ENCODE measurements at regions not wholly inside any gene's neighbourhood (a gene's known extent, or its start where the extent isn't known, plus 50 kb on each side); places are given as distances from the start of the nearest gene placed in this dataset.
"Not testable (repeated sequence)": the region's sequence is repeated elsewhere in the genome, so short reads cannot be mapped to it uniquely, and the experiment has no call there.

DNA sequence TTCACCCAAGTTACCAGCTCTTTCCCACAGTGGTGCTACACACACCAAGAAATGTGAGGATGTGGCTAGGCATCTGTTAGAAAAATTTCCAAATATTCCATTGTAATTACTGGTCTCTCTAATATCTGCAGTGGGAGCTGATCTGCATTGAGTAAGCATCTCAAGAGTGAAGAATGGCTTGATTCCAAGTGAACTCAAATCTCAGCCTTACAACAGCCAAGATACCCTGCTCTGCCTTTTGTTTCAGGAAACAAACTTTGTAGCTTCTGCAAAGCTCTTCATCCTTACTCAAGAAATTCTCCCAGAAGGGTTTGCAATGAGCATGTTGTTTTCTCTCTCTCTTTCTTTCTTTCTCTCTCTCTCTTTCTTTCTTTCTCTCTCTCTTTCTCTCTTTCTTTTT lies 181.1 kb downstream of the FCRL5 start:
- TF ChIP-seq, protein P1, sequence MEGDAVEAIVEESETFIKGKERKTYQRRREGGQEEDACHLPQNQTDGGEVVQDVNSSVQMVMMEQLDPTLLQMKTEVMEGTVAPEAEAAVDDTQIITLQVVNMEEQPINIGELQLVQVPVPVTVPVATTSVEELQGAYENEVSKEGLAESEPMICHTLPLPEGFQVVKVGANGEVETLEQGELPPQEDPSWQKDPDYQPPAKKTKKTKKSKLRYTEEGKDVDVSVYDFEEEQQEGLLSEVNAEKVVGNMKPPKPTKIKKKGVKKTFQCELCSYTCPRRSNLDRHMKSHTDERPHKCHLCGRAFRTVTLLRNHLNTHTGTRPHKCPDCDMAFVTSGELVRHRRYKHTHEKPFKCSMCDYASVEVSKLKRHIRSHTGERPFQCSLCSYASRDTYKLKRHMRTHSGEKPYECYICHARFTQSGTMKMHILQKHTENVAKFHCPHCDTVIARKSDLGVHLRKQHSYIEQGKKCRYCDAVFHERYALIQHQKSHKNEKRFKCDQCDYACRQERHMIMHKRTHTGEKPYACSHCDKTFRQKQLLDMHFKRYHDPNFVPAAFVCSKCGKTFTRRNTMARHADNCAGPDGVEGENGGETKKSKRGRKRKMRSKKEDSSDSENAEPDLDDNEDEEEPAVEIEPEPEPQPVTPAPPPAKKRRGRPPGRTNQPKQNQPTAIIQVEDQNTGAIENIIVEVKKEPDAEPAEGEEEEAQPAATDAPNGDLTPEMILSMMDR (IDR thresholded peaks at IDR 0.05; ENCODE audit: low read depth, low read length): no peak
- Histone ChIP-seq H3K4me3 (ENCODE audit: low read depth, low read length) (no peak overlapping the region), H3K9me3 (ENCODE audit: severe bottlenecking) (no peaks in the 10 kb centered on the region), H3K27ac (no peak overlapping the region), H3K36me3 (no peaks in the 10 kb centered on the region), H3K27me3 (ENCODE audit: insufficient read depth, low read depth, severe bottlenecking) (no peaks in the 10 kb centered on the region)
- no peak for DNase-seq

DNA sequence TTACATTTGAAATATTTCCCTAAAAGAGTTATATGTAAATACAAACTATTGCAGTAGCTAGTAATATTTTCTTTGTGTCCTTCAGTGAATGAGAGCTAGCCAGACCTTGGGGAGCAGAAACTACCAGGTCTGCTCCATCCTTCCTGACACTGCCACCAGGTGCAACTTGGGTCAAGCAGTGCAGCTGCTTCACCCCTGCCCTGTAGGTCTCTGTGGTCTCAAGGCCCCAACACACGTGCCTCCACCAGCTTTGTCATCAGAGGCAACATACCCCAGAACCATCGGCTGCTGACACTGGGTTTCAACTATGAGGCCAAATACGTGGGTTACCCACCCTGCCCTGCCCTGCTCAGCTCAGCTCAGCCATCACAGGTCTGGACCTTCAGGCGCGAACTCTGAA lies 181.6 kb downstream of the FCRL5 start:
- DNase-seq: no peak
- no peak overlapping the region for H3K27ac ChIP-seq
- no peaks in the 10 kb centered on the region for H3K27me3 ChIP-seq (ENCODE audit: insufficient read depth, low read depth, severe bottlenecking)

DNA sequence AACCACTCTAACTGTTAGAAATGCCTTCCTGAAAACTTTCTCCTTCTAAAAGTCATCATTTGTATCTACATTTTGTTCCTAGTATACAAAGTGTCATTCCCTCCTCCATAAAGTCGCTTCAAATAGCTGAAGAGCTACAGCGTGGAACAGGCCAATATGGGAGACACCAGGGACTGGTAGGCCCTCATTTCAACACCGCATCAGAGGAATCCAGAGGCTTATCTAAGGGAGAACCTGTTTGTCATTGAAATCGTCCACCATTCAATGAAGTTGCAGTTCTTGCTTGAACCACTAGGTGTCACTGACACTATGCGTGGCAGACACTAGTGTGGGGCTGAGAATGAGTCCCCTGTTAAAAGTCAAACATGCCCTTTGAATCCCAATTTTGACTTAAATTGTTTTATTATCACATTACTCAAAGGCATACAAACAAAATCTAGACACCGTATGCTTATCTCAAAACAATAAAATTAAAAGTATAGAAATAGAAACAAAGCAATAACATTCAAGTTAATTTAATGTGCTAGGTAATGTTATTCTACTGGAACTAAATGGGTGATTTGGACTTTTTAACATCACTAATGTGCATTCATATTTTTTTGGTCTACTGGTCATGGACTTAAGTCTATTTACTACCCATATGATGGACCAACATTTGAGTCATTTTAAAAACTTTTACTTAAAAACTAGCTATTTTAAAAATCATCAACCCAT lies 182.3 kb downstream of the FCRL5 start:
- H3K4me3 ChIP-seq (ENCODE audit: low read depth, low read length): no peak overlapping the region
- no peak overlapping the region for H3K27ac ChIP-seq
- no peaks in the 10 kb centered on the region for H3K27me3 ChIP-seq (ENCODE audit: insufficient read depth, low read depth, severe bottlenecking)
- no peaks in the 10 kb centered on the region for H3K9me3 ChIP-seq (ENCODE audit: severe bottlenecking)
- no peaks in the 10 kb centered on the region for H3K36me3 ChIP-seq
- DNase-seq: peak; percentile 78
- TF ChIP-seq, protein P1 (IDR thresholded peaks at IDR 0.05; ENCODE audit: low read depth, low read length): peak; percentile 89

More for the DNA sequence above, 181.6 kb downstream of the FCRL5 start:
- no peaks in the 10 kb centered on the region for H3K36me3 ChIP-seq
- no peaks in the 10 kb centered on the region for H3K9me3 ChIP-seq (ENCODE audit: severe bottlenecking)
- no peak overlapping the region for H3K4me3 ChIP-seq (ENCODE audit: low read depth, low read length)
- TF ChIP-seq, protein P1 (IDR thresholded peaks at IDR 0.05; ENCODE audit: low read depth, low read length): no peak

DNA sequence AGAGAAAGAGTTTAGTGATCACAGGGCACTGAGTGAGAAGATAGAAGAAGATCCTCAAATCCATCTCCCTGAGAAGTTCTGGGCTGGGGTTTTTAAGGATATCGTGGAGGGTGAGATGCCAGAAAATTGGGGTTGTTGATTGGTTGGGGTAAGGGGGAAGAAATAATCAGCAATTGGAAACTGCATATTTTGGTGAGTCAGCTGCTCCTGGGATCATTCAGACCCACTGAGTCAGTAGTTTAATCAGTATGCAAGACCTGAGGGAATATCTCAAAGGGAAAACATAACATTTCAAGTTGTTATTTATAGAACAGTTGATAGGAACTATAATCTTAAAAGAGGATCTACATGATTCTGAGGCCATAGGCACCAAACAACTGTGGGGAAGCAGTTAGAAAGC lies 183.4 kb downstream of the FCRL5 start:
- not testable (repeated sequence) for H3K4me3 ChIP-seq (ENCODE audit: low read depth, low read length); DNase-seq; H3K9me3 ChIP-seq (ENCODE audit: severe bottlenecking); H3K36me3 ChIP-seq; H3K27ac ChIP-seq; H3K27me3 ChIP-seq (ENCODE audit: insufficient read depth, low read depth, severe bottlenecking)

DNA sequence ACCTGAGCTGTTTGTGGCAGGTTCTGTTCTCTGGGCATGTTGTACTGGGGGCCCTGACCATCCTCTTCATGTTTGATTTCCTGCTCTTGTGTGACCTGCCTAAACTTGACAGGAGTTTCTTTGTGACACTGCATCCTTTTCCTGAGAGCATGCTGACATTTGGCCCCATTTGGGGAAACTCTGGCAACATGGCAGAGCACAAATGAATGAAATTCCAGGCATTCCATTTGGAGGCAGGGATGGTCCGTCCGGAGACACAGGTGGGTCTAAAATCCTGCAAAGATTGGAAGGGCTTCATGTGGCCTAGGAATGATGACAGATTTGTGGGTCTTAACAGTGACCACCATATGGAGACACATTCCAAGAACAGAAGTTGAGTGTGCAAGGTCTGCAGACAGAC lies 184.0 kb downstream of the FCRL5 start:
- Histone ChIP-seq H3K36me3 (no peaks in the 10 kb centered on the region), H3K9me3 (ENCODE audit: severe bottlenecking) (no peaks in the 10 kb centered on the region), H3K27ac (no peak overlapping the region), H3K27me3 (ENCODE audit: insufficient read depth, low read depth, severe bottlenecking) (no peaks in the 10 kb centered on the region), H3K4me3 (ENCODE audit: low read depth, low read length) (no peak overlapping the region)
- TF ChIP-seq, protein P1 (IDR thresholded peaks at IDR 0.05; ENCODE audit: low read depth, low read length): no peak
- DNase-seq: no peak

DNA sequence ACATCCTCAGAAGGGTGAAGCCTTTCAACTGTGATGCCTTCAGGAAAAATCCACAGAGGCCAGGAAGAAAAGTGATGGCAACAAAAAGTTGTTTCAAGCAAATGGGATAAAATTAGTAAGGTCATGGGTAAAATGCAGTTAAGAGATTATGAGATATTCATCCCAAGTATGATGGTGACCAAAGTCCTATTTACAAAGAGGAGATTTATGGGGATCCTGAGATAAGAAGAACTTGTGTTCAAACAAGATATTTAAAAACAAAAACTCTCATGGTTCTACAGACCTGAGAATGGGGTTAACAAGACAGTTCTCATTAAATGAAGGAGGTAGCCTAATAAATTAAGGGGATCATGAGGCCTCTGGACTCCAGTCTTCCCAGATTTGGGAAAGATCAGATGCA lies 184.4 kb downstream of the FCRL5 start:
- Histone ChIP-seq H3K36me3 (no peaks in the 10 kb centered on the region), H3K27me3 (ENCODE audit: insufficient read depth, low read depth, severe bottlenecking) (no peaks in the 10 kb centered on the region), H3K27ac (no peak overlapping the region), H3K4me3 (ENCODE audit: low read depth, low read length) (no peak overlapping the region), H3K9me3 (ENCODE audit: severe bottlenecking) (no peaks in the 10 kb centered on the region)
- no peak for DNase-seq
- TF ChIP-seq, protein P1 (IDR thresholded peaks at IDR 0.05; ENCODE audit: low read depth, low read length): no peak

All from WERI-Rb-1 (cell line).